Spleen (tissue), 7 donors: ENCODE measurements at regions not wholly inside any gene's neighbourhood (a gene's known extent, or its start where the extent isn't known, plus 50 kb on each side); places are given as distances from the start of the nearest gene placed in this dataset.

Experiments used
- CTCF ChIP-seq, 11 experiments: fragments of 200-600 bp in 7 of 11; fragments of 450-650 bp in 4 of 11; sonication (generic) in 4 of 11; IDR thresholded peaks in 8 of 11; conservative IDR thresholded peaks in 3 of 11; 1 replicate in 7 of 11; 2 replicates in 4 of 11; pipeline versions ENCODE4 v1.4.0 to v1.8.0; 2016 to 2021; ENCODE audit warnings: antibody characterized with exemption in 11 of 11, inconsistent platforms in 4 of 11, mild to moderate bottlenecking in 1 of 11
- POLR2A ChIP-seq, 3 donors: fragments of 450-650 bp; IDR thresholded peaks; one replicate each; pipeline ENCODE4 v1.5.1; 2017; ENCODE audit warnings: antibody characterized with exemption in 3 of 3, mild to moderate bottlenecking in 1 of 3
- POLR2AphosphoS5 ChIP-seq, 3 donors: sonication (generic); formaldehyde crosslinking; IDR thresholded peaks; one replicate each; pipeline ENCODE4 v1.5.1; 2017; ENCODE audit warnings: antibody characterized with exemption in 3 of 3
- donor health status: DM: no; HTN: no; CAD: no; lungs with moderate emphysema.
- donor health status: DM: no; HTN: no; CAD: no.
- donor health status: DM: no; HTN: no; CAD: no.

- TF ChIP-seq POLR2AphosphoS5 (IDR thresholded peaks at IDR 0.05) (no peak), POLR2A (IDR thresholded peaks at IDR 0.05) (no peak), CTCF (IDR thresholded peaks at IDR 0.05 in 8 of 11, conservative IDR thresholded peaks at IDR 0.05 in 3 of 11) (no peak)
These were observed 103.4 kb upstream of the DLX6 start for GRCh38 chr7:96901822-96902445.
